ENCODE measurements at regions not wholly inside any gene's neighbourhood (a gene's known extent, or its start where the extent isn't known, plus 50 kb on each side); places are given as distances from the start of the nearest gene placed in this dataset.

DNA sequence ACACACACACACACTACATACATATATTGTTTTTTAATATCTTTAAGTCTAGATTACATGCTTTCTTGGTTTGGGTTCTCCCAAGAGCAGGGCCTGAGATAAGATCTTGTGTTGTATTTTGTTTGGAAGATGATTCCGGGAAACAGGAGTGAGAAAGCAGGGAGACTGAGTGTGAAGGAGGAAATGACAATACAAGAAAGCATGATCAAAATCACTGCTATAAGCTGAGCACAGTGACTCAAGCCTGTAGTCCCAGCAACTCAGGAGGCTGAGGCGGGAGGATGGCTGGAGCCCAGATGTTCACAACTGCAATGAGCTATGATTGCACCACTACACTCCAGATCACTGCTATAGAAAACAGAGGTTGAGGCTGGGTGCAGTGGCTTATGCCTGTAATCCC lies 267.6 kb downstream of the SKIDA1 start:
- DNase-seq: peak; percentile 13

DNA sequence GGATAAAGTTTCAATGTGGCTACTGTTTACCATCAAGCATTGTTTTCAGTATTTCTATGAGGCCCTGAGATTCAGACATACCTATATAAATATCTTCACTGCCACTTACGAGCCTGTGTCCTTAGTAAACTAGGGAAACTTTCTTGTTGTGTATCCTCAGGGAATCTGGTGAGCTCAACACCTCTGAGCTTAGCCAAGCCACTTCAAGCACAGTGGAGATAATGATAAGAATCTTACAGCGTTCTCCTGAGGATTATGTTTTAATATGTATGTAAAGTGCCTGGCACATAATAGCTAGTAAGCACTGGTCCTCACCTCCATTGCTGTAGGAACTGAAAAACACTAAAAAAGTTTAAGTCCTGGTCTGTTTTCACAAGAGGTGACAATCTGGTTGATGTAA lies 268.3 kb downstream of the SKIDA1 start:
- no peak for DNase-seq

DNA sequence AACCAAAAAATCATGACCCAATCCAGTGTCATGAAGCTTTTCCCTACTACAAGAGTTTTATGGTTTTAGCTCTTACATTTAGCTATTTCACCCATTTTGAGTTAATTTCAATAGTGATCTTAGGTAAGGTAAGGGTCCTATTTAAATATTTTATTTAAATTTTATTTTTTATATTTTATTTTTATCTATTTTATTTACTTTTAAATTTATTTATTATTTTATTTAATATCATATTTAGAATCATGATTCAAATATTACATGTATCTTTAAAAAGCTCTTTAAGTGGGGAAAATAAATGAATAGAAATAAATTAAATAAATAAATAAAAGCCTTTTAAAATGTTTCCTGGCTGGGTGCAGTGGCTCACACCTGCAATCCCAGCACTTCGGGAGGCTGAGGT lies 276.0 kb downstream of the SKIDA1 start:
- DNase-seq: no peak

DNA sequence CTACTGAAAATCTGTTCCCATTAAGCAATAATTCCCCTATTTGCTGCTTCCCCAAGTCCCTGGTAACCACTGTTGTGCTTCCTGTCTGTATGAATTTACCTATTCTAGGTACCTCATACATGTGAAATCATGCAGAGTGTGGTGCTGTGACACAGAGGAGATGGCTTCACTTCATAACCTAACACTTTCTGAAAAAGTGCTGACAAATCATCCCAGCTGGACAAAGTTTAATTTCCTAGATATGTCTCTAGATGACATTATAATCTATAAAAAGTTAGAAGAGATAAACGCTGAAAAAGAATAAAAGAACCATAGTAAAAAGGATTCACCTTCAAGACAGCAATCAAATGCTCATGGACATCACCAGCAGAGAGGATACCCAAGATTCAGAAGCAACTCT lies 277.9 kb downstream of the SKIDA1 start:
- no peak for DNase-seq

DNA sequence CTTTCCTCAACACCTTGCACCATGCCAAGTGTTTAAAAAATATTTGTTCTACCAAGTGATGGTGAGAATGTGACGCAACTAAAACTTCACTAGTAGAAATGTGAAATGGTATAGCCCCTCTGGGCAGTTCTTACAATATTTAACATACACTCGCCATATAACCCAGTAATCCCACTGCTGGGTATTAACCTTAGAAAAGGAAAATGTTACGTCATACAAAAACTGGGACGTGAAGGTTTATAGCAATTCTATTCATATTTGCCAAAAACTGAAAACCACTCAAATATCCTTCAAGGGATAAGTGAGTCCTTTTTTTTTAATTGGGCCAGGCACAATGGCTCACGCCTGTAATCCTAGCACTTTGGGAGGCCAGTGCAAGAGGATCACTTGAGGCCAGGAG lies 279.3 kb downstream of the SKIDA1 start:
- DNase-seq: no peak

DNA sequence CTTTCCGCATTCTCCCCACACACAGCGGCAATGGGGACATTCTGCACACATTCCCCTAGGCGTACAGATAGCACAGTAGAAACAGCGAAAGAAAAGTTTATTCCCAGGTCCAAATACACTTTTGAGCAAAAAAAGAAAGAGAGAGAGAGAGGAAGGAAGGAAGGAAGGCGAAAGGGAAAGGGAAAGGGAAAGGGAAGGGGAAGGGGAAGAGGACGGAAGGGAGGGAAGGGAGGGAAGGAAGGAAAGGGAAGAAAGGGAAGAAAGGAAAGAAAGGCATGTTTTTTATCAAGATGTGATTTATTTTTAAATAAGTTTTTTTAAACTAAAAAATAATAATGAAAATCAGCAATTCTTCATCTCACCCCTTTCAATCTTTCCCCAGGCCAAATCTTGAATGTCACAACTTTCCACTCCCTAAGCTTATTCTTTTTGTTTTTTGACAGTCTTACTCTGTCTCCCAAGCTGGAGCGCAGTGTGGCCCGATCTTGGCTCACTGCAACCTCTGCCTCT lies 281.7 kb downstream of the SKIDA1 start:
- DNase-seq: no peak

DNA sequence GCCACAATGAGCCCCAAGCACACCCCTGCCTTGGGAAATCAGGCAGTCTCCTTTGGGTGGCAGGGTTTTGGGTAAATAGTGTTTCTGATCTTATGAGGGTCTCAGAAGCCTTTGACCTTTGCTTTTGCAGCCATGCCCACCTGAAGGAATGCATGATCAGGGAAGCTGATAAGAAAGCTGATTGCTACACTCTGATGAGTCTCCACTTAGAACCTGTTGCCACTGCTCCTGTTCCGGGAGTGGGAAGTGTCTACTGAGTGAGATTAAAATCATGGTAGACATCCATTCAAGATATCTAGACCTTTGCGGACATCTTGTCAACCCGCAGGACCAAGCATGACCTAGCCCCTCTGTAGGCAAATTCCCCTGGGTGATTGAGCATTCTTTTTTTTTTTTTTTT lies 282.6 kb downstream of the SKIDA1 start:
- no peak for DNase-seq

DNA sequence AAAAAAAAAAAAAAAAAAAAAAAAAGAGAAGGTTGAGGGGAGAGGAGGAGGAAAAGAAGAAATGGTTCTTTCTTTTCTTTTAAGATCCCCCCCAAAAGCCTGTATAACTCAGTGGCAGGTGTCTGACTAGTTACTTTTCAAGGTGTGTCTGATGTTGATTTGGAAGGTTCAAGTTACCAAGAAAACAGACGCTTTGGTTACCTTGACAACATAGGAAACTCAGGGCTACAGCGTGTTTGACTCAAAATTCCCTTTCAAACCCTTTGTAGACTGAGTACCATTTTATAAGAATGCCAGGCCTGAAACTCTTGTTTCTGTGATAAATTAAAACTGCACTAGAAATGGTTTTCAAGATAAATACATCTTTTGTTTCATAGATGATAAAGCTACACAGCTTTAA lies 286.8 kb downstream of the SKIDA1 start:
- no peak for DNase-seq

DNA sequence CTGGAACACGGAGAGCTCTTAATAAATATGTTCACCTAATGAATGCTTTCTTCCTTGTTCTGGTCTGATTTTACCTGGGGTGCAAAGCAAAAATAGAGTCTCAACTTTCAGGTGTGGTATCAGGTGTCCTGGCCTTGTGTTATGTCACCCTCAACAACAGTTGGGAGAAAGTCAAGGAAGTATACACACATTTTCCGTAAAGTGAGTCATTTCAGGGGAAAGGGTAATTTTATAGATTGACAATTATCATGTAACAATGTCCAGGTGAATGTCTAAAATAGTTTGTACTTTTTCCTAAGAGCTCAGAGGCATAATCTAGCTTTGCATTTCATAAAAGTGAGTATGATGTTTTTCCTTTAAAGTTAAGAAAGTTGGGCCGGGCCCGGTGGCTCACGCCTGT lies 287.4 kb downstream of the SKIDA1 start:
- DNase-seq: no peak

DNA sequence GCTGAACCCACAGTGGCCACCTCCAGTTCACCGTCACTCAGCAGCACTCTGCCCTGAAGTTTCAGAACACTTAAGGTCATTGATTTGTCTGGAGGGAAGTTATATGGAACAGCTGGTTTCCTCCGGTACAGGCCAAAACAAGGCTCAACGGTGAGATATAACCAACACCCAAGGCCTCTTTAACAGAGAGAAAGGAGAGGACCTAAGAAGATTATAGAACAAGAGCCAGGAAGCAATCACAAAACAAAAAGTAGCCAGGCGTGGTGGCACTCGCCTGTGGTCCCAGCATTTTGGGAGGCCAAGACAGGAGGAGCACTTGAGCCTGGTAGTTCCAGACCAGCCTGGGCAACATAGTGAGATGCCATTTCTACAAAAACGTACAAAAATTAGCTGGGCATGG lies 290.7 kb downstream of the SKIDA1 start:
- no peak for DNase-seq

DNA sequence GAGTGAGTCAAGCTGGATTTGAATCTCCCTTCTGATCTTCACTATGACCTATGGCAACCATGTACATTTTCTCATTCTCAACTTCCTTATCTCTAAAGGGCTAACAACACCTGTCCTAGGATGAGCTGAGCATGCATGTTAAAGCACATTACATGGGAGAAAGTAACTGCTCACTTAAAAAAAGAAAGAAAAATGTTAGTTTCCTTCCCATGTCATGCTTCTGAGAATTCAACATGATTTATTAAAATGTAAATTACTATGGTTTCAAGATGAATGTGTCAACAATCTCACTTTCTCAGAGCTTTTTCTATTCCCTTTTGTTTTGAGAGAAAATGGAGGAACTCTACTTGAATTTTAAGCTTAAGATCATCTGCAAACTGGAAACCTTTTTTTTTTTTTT lies 295.3 kb downstream of the SKIDA1 start:
- DNase-seq: no peak

DNA sequence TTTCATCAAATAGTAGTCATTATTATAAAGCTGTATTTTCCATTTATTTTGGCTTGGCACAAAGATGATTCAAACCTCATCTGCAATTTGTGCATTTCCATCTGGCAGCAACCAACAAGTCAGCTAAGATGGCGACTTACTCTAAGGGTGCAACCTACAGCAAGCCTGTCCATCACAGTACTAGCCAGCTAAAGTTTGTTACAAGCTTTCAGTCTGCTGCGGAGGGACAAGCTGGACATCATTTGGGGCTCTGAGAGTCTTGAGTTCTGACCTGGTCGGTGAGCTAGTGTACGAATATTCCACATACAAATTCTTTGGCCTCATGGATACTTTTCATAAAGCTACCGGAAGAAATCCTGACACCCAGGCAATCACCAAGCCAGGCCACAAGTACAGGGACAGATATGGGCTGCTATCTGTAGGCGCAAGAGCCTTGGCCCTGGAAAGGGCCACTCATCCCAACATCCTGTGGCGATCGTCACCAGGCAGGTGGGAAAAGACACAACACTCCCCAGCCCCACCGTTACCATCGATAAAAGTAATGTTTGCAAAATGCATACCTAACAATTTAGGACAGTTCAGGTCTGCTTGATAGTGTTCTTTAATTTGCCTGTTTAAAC lies 307.6 kb downstream of the SKIDA1 start:
- DNase-seq: no peak

DNA sequence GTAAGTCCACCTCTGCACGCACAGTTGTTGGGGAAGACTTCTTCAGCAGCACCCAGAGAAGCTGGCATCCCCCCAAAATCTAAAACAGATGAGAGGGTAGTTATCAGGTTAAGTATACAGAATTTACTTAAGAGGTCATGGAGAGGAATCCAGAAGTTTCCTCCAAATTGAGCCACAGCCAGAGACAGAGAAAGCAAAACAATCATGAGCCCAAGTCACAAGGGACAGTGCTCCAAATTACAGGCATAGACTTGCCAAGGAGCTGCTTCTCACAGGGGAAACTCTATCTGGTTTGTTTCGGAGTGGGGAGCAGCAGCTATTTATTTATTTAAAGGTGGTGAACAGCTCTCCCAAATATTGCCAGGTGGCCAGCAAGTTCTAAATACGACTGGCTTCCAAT lies 308.4 kb downstream of the SKIDA1 start:
- no peak for DNase-seq

DNA sequence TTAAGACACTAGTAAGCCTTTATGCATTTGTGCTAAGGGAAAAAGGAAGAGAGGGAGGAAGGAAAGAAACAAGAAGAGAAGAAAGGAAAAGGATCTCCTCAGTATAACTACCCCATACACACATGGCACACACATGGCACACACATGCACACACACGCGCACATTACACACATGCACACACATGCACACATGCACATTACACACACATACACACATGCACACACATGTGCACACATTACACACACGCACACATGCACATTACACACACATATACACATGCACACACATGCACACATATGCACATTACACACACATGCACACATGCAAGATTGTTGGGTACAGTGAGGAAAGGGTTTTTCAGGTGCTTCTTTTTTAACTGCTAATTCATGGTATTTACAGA lies 311.2 kb downstream of the SKIDA1 start:
- DNase-seq: no peak

DNA sequence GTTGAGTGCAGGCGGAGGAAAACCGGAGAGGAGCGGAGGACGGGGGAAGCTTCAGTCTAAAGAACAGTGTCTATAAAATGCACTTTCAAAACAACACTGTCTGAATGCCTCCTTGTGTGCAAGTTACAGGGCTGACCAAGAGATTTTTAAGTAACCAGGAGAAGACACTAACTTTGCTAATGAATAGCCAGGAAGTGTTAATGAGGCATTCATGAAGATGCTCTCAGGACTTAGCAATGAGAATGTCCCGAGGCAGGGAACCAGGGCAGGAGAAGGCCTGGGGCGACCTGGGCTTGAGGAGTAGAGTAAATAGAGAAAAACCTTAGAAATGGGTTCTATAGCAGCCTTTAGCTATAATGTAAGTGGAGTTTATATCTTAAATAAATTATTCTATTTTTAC lies 312.1 kb downstream of the SKIDA1 start:
- no peak for DNase-seq

DNA sequence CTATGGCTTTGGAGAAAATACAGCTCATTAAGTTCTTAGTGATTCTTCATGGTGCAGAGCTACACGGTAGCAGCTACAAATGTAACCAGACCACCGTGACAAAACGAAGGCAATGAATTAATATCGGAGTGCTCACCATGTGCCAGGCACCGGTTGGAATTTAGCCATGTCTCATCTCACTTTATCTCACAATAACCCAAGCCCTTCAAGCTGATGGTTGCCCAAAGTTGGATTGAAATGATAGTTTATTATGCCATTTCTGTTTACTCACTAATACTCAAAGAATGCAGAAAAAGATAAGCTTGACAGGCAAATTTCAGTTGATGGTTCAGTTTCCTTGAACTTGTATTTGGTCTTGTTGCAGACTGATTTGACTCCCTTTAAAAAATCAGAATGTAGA lies 312.6 kb downstream of the SKIDA1 start:
- DNase-seq: no peak

DNA sequence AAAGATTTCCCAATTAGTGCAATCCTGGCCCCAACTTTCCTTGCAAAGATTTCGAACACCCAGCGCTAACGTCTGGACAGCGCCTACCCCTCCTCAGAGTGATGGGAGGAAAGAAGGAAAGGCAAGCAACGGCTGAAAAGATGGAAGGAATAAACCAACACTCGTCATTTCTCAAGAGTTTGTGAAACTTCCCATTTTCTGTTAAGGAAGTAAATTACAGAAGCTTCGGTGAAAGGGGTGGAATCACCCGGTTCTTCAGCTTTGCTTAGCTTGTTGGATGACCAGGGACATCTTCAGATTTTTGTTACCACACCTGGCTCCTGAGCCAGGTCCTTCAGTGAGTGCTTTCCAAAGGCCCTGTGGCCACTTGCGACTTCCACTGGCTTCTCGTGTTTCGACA lies 313.1 kb downstream of the SKIDA1 start:
- no peak for DNase-seq

DNA sequence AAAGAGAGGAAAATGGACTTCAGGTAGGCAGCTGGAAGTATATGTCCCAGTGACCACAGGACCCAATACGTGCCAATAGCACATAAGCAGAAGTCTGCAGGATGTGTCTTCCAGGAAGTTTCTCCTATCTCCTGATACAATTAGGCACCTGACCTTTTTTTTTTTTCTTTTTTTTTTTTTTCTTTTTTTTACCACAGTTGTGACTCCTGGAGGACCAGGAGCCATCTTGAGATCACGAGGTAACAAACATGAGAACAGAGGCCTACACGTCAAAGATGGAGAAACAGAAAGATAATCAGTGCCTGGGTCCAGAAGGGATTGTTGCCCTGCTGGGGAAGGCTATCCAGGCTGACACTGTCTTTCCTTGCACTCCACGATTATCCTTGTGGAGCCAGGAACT lies 312.4 kb upstream of the NEBL start:
- no peak for DNase-seq

DNA sequence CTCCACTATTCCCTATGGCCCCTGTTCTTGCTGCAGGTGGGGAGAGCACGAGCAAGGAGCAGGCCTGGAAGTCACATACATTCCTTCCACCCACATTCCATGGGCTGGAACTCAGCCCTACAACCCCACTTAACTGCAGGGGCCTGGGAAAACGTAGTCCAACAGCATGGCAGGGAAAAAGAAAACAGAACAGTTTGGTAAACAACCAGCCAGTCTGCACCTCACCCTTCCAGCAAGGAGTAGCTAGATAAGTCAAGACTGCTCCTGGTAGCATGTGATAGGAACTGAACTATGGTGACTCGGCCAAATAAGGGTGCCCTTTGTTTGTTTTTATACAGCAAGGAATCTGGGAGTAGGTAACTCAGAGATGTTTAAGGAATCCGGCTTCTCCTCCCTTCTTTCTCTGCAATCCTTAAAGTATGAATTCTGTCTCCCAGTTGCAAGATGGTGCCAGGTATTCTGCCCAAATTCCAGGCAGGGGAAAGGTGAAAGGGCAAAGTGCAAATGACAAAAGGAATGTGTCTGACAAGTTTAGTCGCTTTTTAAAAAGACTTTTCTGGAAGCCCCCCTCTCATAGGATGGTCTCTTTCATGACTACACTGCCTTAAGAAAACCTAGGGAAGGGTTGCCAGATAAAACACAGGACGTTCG lies 311.7 kb upstream of the NEBL start:
- DNase-seq: no peak

DNA sequence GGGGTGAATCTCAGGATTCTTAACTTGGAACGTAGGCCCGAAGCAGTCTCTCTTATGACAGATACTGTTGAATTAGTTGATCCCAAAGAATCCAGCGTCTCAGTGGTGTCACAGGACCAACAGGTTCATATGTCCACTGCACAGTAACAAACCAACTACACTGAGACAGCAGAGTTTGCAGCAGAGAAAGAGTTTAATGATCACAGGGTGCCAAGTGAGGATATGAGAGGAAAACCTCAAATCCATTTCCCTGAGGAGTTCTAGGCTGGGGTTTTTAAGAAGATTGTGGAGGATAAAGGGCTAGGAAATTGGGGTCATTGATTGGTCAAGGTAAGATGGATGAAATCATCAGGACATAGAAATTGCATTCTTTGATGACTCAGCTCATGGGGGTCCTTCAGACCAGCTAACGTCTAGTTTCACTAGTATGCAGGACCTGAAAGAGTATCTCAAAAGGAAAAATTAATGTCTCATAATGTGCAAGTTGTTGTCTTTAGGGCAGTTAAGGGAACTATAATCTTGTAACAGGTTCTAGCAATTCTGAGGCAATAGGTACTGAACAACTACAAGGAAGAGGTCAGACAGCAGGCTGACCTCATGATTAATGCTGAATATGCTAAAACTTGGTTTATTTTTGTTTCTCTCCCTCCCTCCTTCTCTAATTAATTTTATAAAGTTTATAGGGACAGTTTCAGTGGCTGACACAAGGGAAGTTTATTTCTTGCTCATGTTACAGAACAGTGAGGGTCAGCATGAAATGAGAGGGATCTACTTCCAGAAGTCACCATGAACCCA lies 310.9 kb upstream of the NEBL start:
- no peak for DNase-seq

DNA sequence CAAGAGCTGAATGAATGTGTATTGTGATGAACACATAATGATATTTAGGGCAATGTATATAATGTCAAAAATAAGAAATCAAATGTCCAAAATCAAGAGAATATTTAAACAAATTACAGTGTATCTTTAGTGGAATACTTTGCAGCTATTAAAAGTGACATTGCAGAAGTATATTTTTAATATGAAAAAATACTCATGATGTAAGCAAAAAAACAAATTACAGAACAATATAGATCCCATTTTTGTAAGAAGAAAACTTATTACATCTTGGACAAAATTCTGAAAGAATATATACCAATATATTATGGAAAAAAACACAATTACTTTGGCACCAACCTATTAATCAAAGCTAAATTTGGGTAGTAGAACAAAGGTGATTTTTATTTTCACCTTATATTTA lies 308.2 kb upstream of the NEBL start:
- no peak for DNase-seq

DNA sequence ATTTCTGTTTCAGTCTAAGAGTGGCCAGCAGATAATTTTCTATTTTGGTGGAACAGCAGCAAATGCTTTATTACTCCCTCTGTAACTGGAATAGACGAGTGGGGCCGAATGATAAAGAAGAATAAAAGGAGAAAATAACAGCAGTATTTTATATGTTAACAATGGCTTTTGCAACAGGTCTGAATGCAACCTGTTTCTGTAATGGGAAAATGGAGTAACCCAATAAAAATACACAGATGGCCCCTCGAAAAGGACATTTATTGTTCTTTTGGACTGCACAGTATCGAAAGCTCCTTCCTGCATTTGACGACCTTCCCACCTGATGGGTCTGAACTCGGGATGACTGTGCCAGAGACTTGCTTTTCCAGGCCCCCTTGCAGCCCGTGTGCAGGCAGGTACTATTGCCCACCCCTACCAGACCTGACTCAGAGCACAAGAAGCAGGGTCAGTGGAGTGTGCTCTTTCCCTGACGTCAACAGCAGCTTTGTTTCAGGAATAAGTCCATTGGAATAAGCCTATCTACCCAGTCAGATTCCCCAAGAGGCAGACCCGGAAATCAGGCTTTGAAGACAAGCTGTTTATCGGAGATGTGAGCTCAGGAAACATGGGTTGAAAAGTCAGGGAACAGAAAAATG lies 306.5 kb upstream of the NEBL start:
- no peak for DNase-seq

DNA sequence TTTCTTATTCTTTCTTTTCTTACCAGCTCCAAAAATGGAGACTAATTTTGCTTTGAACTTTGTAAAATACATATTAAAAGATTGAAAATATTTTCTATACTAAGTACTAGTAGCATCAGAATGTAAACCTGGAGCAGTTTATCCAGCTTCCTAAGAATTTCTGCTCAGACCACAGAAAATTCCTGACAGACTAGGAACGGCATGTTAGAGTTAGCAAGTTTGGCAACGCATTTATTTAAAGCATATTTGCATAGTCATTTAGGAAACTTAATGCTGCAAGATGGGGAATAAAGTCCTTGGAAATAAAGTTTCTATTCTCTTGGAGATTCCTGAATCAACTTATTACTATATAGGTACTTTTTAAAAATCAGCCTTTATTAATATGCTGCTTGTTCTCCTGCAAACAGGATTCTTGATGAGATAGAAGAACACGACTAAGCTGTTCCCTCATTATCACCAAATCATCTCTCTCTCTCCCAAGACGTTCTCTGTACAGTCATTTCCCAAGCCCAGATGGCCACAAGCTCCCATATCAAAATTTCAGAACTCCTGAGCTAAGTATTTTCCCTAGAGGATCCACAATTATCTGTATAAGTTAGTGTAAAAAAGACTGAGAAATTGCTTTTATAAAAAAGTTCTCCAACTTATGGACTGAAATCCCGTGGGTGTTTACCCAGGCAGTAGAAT lies 305.8 kb upstream of the NEBL start:
- peak; percentile 33 for DNase-seq
